ENCODE measurements at regions not wholly inside any gene's neighbourhood (a gene's known extent, or its start where the extent isn't known, plus 50 kb on each side); places are given as distances from the start of the nearest gene placed in this dataset.

DNA sequence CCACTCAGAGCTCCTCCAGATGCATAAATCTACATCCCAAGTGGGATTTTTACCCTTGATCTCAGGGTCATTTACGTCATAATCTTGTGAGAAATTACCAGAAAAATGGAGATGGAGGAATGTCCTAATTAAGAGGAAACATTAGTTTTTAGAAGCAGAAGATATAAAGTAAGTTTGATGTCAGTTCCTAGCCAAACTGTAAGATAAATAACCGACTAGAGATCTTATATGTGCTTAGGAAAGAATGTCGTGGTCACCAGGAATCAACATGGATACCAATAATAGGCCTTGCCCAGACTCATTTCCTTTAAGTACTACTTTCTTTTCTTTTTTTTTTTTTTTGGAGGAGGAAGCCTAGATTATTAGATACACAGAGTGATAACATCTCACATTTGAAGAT, 186.9 kb downstream of the UTRN start:
- Histone ChIP-seq H3K9me3 (ENCODE audit: low read depth, low read length) (no peaks in the 10 kb centered on the region), H3K4me3 (no peak overlapping the region), H3K9ac (ENCODE audit: insufficient read length) (no peak overlapping the region), H3K36me3 (ENCODE audit: insufficient read depth, low read length) (no peaks in the 10 kb centered on the region), H3K27ac (no peak overlapping the region)
- no peak for TF ChIP-seq POLR2AphosphoS5 (IDR thresholded peaks at IDR 0.05; ENCODE audit: borderline replicate concordance, low read depth, low read length)
- no peak for TF ChIP-seq EZH2 (IDR thresholded peaks at IDR 0.05)
- TF ChIP-seq FOXP2 (optimal IDR thresholded peaks at IDR 0.05; ENCODE audit: control extremely low read depth, extremely low read length, insufficient read depth), result no peak
- DNase-seq (ENCODE audit: low read depth, low spot score), result no peak

DNA sequence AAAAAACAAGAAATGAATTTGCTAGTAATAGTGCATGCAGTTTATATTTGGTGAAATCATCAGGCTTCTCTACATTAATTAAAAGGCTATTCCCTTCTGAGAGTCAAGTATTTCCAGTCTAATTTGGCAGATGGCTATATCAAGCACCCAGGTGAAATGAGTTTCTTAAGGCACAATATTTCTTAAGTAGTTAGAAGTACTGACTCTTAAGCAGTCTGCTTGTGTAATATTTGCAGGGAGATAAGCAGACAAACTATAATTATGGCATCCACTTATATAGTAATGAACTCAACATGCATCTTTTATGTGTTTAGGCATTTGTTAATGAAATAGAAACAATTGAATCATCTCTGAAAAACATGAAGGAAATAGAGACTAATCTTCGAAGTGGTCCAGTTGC, 189.2 kb downstream of the UTRN start:
- no peak for DNase-seq (ENCODE audit: low read depth, low spot score)
- Histone ChIP-seq H3K4me3 (no peak overlapping the region), H3K36me3 (ENCODE audit: insufficient read depth, low read length) (no peaks in the 10 kb centered on the region), H3K27ac (no peak overlapping the region), H3K9me3 (ENCODE audit: low read depth, low read length) (no peaks in the 10 kb centered on the region), H3K9ac (ENCODE audit: insufficient read length) (no peak overlapping the region)
- TF ChIP-seq POLR2AphosphoS5 (IDR thresholded peaks at IDR 0.05; ENCODE audit: borderline replicate concordance, low read depth, low read length) (no peak), FOXP2 (optimal IDR thresholded peaks at IDR 0.05; ENCODE audit: control extremely low read depth, extremely low read length, insufficient read depth) (no peak), EZH2 (IDR thresholded peaks at IDR 0.05) (no peak)

GRCh38 chr6:144474904-144475303, 189.8 kb downstream of the UTRN start:
- Histone ChIP-seq H3K9ac (ENCODE audit: insufficient read length) (no peak overlapping the region), H3K36me3 (ENCODE audit: insufficient read depth, low read length) (no peaks in the 10 kb centered on the region), H3K4me3 (no peak overlapping the region), H3K9me3 (ENCODE audit: low read depth, low read length) (no peaks in the 10 kb centered on the region), H3K27ac (no peak overlapping the region)
- no peak for TF ChIP-seq FOXP2 (optimal IDR thresholded peaks at IDR 0.05; ENCODE audit: control extremely low read depth, extremely low read length, insufficient read depth)
- no peak for TF ChIP-seq POLR2AphosphoS5 (IDR thresholded peaks at IDR 0.05; ENCODE audit: borderline replicate concordance, low read depth, low read length)
- TF ChIP-seq EZH2 (IDR thresholded peaks at IDR 0.05), result no peak
- no peak for DNase-seq (ENCODE audit: low read depth, low spot score)

GRCh38 chr6:144475411-144475810, 190.3 kb downstream of the UTRN start:
- H3K4me3 ChIP-seq, result no peak overlapping the region
- no peak for DNase-seq (ENCODE audit: low read depth, low spot score)
- H3K9ac ChIP-seq (ENCODE audit: insufficient read length), result no peak overlapping the region
- TF ChIP-seq EZH2 (IDR thresholded peaks at IDR 0.05) (no peak), FOXP2 (optimal IDR thresholded peaks at IDR 0.05; ENCODE audit: control extremely low read depth, extremely low read length, insufficient read depth) (no peak), POLR2AphosphoS5 (IDR thresholded peaks at IDR 0.05; ENCODE audit: borderline replicate concordance, low read depth, low read length) (no peak)
- H3K36me3 ChIP-seq (ENCODE audit: insufficient read depth, low read length), result no peaks in the 10 kb centered on the region
- H3K9me3 ChIP-seq (ENCODE audit: low read depth, low read length), result no peaks in the 10 kb centered on the region
- no peak overlapping the region for H3K27ac ChIP-seq

DNA sequence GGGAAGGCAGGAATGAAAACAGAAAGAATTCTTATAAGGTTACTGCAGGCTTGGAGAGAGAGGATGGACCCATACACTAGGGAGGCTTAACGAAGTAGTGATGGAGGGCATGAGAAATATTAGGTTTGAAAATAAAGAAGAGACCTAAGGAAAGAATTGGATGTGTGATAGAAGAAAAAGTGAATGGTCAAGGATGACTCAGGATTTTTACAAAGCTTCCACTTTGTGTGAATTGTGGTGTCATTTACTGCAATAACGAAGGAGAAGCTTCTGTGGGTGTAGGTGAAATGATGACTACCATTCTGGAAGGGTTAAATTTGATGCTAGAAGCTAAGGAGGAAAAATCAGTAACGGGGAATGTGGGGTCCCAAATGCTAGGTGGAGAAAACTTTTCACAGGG, 191.2 kb downstream of the UTRN start:
- Histone ChIP-seq H3K4me3 (no peak overlapping the region), H3K9me3 (ENCODE audit: low read depth, low read length) (no peaks in the 10 kb centered on the region), H3K9ac (ENCODE audit: insufficient read length) (no peak overlapping the region), H3K36me3 (ENCODE audit: insufficient read depth, low read length) (no peaks in the 10 kb centered on the region), H3K27ac (no peak overlapping the region)
- DNase-seq (ENCODE audit: low read depth, low spot score), result no peak
- TF ChIP-seq EZH2 (IDR thresholded peaks at IDR 0.05), result no peak
- TF ChIP-seq FOXP2 (optimal IDR thresholded peaks at IDR 0.05; ENCODE audit: control extremely low read depth, extremely low read length, insufficient read depth), result no peak

DNA sequence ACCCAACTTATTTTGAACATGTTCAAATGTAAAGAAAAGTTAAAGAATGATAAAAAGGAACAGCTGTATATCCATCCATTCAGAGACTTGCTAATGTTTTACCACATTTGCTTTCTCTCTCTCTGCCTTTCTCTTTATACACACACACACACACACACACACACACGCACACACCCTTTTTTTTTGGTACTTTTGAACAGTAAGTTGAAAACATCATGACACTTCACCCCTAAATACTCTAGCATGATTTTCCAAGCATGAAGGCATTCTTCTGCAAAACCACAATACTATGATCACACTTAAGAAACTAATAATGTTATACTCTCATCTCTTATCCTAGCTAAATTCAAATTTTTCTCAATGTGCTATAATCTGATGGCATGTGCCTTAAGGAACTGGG, 192.3 kb downstream of the UTRN start:
- Histone ChIP-seq H3K27ac (no peak overlapping the region), H3K36me3 (ENCODE audit: insufficient read depth, low read length) (no peaks in the 10 kb centered on the region), H3K9ac (ENCODE audit: insufficient read length) (no peak overlapping the region), H3K9me3 (ENCODE audit: low read depth, low read length) (no peaks in the 10 kb centered on the region), H3K4me3 (no peak overlapping the region)
- DNase-seq (ENCODE audit: low read depth, low spot score), result no peak
- TF ChIP-seq POLR2AphosphoS5 (IDR thresholded peaks at IDR 0.05; ENCODE audit: borderline replicate concordance, low read depth, low read length) (no peak), EZH2 (IDR thresholded peaks at IDR 0.05) (no peak), FOXP2 (optimal IDR thresholded peaks at IDR 0.05; ENCODE audit: control extremely low read depth, extremely low read length, insufficient read depth) (no peak)

GRCh38 chr6:144477856-144478255, 192.7 kb downstream of the UTRN start:
- Histone ChIP-seq H3K9ac (ENCODE audit: insufficient read length) (no peak overlapping the region), H3K9me3 (ENCODE audit: low read depth, low read length) (no peaks in the 10 kb centered on the region), H3K27ac (no peak overlapping the region), H3K4me3 (no peak overlapping the region), H3K36me3 (ENCODE audit: insufficient read depth, low read length) (no peaks in the 10 kb centered on the region)
- no peak for DNase-seq (ENCODE audit: low read depth, low spot score)
- TF ChIP-seq POLR2AphosphoS5 (IDR thresholded peaks at IDR 0.05; ENCODE audit: borderline replicate concordance, low read depth, low read length) (no peak), FOXP2 (optimal IDR thresholded peaks at IDR 0.05; ENCODE audit: control extremely low read depth, extremely low read length, insufficient read depth) (no peak), EZH2 (IDR thresholded peaks at IDR 0.05) (no peak)

DNA sequence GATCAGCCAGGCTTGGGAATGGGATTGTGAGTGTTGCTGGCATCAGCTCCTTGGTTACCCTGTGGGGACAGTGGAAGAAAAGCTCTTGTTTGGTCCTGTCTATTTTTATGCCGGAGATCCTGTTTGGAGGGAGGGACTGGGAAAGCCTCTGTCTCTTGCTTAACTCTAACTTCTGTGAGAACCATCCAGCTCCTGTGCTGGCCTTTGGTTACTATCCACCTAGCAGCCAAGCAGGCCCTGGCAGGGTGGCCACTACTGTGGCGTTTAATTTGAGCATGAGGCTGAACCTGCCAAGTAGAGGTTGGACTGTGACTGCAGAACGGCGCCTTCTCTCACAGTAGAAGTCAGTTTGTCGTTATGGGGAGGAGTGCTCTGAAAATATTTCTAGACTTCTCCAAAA, 193.3 kb downstream of the UTRN start:
- no peak for TF ChIP-seq FOXP2 (optimal IDR thresholded peaks at IDR 0.05; ENCODE audit: control extremely low read depth, extremely low read length, insufficient read depth)
- no peak for TF ChIP-seq POLR2AphosphoS5 (IDR thresholded peaks at IDR 0.05; ENCODE audit: borderline replicate concordance, low read depth, low read length)
- DNase-seq (ENCODE audit: low read depth, low spot score), result no peak
- Histone ChIP-seq H3K36me3 (ENCODE audit: insufficient read depth, low read length) (no peaks in the 10 kb centered on the region), H3K9me3 (ENCODE audit: low read depth, low read length) (no peaks in the 10 kb centered on the region), H3K27ac (no peak overlapping the region), H3K4me3 (no peak overlapping the region), H3K9ac (ENCODE audit: insufficient read length) (no peak overlapping the region)

- Histone ChIP-seq H3K27ac (no peak overlapping the region), H3K4me3 (no peak overlapping the region), H3K9me3 (ENCODE audit: low read depth, low read length) (no peaks in the 10 kb centered on the region), H3K9ac (ENCODE audit: insufficient read length) (no peak overlapping the region), H3K36me3 (ENCODE audit: insufficient read depth, low read length) (no peaks in the 10 kb centered on the region)
- no peak for TF ChIP-seq FOXP2 (optimal IDR thresholded peaks at IDR 0.05; ENCODE audit: control extremely low read depth, extremely low read length, insufficient read depth)
- no peak for TF ChIP-seq EZH2 (IDR thresholded peaks at IDR 0.05)
- no peak for TF ChIP-seq POLR2AphosphoS5 (IDR thresholded peaks at IDR 0.05; ENCODE audit: borderline replicate concordance, low read depth, low read length)
- DNase-seq (ENCODE audit: low read depth, low spot score), result no peak
These were observed 194.9 kb downstream of the UTRN start for GRCh38 chr6:144479991-144480390.

Measured in SK-N-MC (cell line).